ENCODE measurements at regions not wholly inside any gene's neighbourhood (a gene's known extent, or its start where the extent isn't known, plus 50 kb on each side); places are given as distances from the start of the nearest gene placed in this dataset.

- DNase-seq: no peak
These were observed 1920.3 kb downstream of the SUCLG1 start for GRCh38 chr2:82538590-82539279.

GRCh38 chr2:82528288-82528687 is 1930.8 kb downstream of the SUCLG1 start:
- no peak for DNase-seq

- DNase-seq: no peak
These were observed 1932.0 kb downstream of the SUCLG1 start for GRCh38 chr2:82527124-82527523.

- no peak for DNase-seq
These were observed 1932.8 kb downstream of the SUCLG1 start for GRCh38 chr2:82526277-82526676.

GRCh38 chr2:82525744-82526143 is 1933.3 kb downstream of the SUCLG1 start:
- DNase-seq: no peak

- no peak for DNase-seq
These were observed 1934.3 kb downstream of the SUCLG1 start for GRCh38 chr2:82524826-82525225.

- DNase-seq: no peak
These were observed 1947.2 kb downstream of the SUCLG1 start for GRCh38 chr2:82511894-82512293.

- DNase-seq: no peak
These were observed 1950.4 kb downstream of the SUCLG1 start for GRCh38 chr2:82508702-82509101.

GRCh38 chr2:82507657-82508056 is 1951.4 kb downstream of the SUCLG1 start:
- no peak for DNase-seq

GRCh38 chr2:82501217-82501616 is 1957.9 kb downstream of the SUCLG1 start:
- DNase-seq: no peak

- DNase-seq: no peak
These were observed 1960.2 kb downstream of the SUCLG1 start for GRCh38 chr2:82498777-82499443.

- DNase-seq: no peak
These were observed 1964.3 kb downstream of the SUCLG1 start for GRCh38 chr2:82494739-82495138.

- no peak for DNase-seq
These were observed 1967.5 kb downstream of the SUCLG1 start for GRCh38 chr2:82491591-82491990.

- DNase-seq: no peak
These were observed 1971.7 kb downstream of the SUCLG1 start for GRCh38 chr2:82487354-82487753.

GRCh38 chr2:82485701-82486100 is 1973.4 kb downstream of the SUCLG1 start:
- DNase-seq: no peak

- no peak for DNase-seq
These were observed 1977.9 kb downstream of the SUCLG1 start for GRCh38 chr2:82481207-82481606.

GRCh38 chr2:82478641-82479040 is 1980.4 kb downstream of the SUCLG1 start:
- DNase-seq: no peak

- no peak for DNase-seq
These were observed 1983.0 kb downstream of the SUCLG1 start for GRCh38 chr2:82476094-82476493.

GRCh38 chr2:82428251-82428650 is 2030.8 kb downstream of the SUCLG1 start:
- no peak for DNase-seq

- no peak for DNase-seq
These were observed 2047.1 kb downstream of the SUCLG1 start for GRCh38 chr2:82412021-82412420.

- no peak for DNase-seq
These were observed 2048.0 kb downstream of the SUCLG1 start for GRCh38 chr2:82411071-82411470.

- DNase-seq: no peak
These were observed 2063.5 kb downstream of the SUCLG1 start for GRCh38 chr2:82395531-82395930.

GRCh38 chr2:82391386-82391785 is 2067.7 kb downstream of the SUCLG1 start:
- DNase-seq: no peak

- no peak for DNase-seq
These were observed 2051.1 kb upstream of the LRRTM1 start for GRCh38 chr2:82355622-82356021.

- DNase-seq: no peak
These were observed 2041.4 kb upstream of the LRRTM1 start for GRCh38 chr2:82345910-82346309.

Measured in NCI-H187 treated with DMSO at 0.1 percent for 48 hours (cell line).